GM18867 (cell line): ENCODE measurements at regions not wholly inside any gene's neighbourhood (a gene's known extent, or its start where the extent isn't known, plus 50 kb on each side); places are given as distances from the start of the nearest gene placed in this dataset.
A peak's percentile ranks its signal among the peaks of the same experiment; 100 is the strongest.

ENCODE experiments used
- ATAC-seq: cut with Tn5 transposase; IDR thresholded peaks from one replicate; pipeline ENCODE4 v1.9.1; 2021; ENCODE audit warnings: mild to moderate bottlenecking, moderate library complexity; ENCODE audit not compliant: unreplicated experiment

GRCh38 chr20:42020316-42020715, 402.1 kb upstream of the CHD6 start:
- ATAC-seq = no peak

GRCh38 chr20:42018979-42019378, 400.8 kb upstream of the CHD6 start:
- no peak for ATAC-seq

- ATAC-seq = no peak
Measured at GRCh38 chr20:42010090-42010489, 391.9 kb upstream of the CHD6 start.

- ATAC-seq = no peak
Measured at GRCh38 chr20:42007251-42007650, 389.1 kb upstream of the CHD6 start.

- no peak for ATAC-seq
Measured at GRCh38 chr20:42005211-42005610, 387.0 kb upstream of the CHD6 start.

- no peak for ATAC-seq
Measured at GRCh38 chr20:42003380-42003779, 385.2 kb upstream of the CHD6 start.

- no peak for ATAC-seq
Measured at GRCh38 chr20:41998539-41999341, 380.6 kb upstream of the CHD6 start.

- no peak for ATAC-seq
Measured at GRCh38 chr20:41996951-41997350, 378.8 kb upstream of the CHD6 start.

GRCh38 chr20:41992481-41992880, 374.3 kb upstream of the CHD6 start:
- no peak for ATAC-seq

GRCh38 chr20:41991412-41991811, 373.2 kb upstream of the CHD6 start:
- ATAC-seq = no peak

- ATAC-seq = no peak
Measured at GRCh38 chr20:41989935-41990635, 371.9 kb upstream of the CHD6 start.

- ATAC-seq = no peak
Measured at GRCh38 chr20:41989039-41989679, 371.0 kb upstream of the CHD6 start.

GRCh38 chr20:41984031-41984430, 365.9 kb upstream of the CHD6 start:
- peak; percentile 50 for ATAC-seq

- ATAC-seq = no peak
Measured at GRCh38 chr20:41983159-41983558, 365.0 kb upstream of the CHD6 start.

- no peak for ATAC-seq
Measured at GRCh38 chr20:41981746-41982145, 363.6 kb upstream of the CHD6 start.

GRCh38 chr20:41978875-41979274, 360.7 kb upstream of the CHD6 start:
- ATAC-seq = no peak

GRCh38 chr20:41978246-41978790, 360.1 kb upstream of the CHD6 start:
- no peak for ATAC-seq

- ATAC-seq = no peak
Measured at GRCh38 chr20:41969656-41970055, 351.5 kb upstream of the CHD6 start.

GRCh38 chr20:41960166-41960565, 342.0 kb upstream of the CHD6 start:
- ATAC-seq = no peak

- ATAC-seq = no peak
Measured at GRCh38 chr20:41958391-41958790, 340.2 kb upstream of the CHD6 start.

- ATAC-seq = no peak
Measured at GRCh38 chr20:41956338-41957074, 338.3 kb upstream of the CHD6 start.
